ENCODE measurements at regions not wholly inside any gene's neighbourhood (a gene's known extent, or its start where the extent isn't known, plus 50 kb on each side); places are given as distances from the start of the nearest gene placed in this dataset.
A peak's percentile ranks its signal among the peaks of the same experiment; 100 is the strongest.

DNA sequence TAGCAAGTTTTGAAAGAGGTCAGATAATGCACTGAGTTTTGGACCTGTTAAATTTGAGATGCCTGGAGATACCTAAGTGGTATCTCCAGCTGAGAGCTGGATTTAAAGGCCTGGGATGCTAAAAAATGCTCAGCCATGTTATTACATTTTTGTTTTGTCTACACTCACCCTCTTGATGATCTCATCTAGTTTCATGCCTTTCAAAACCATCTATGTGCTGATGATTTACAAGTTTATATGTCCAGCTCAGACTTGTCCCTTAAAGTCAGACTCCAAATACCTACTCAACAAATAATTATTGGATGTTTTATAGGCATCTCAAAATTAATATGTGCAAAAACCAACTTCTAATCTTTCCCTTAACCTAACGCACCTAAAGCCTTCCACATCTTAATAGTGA lies 103.6 kb upstream of the OR9G4 start:
- Histone ChIP-seq H3K4me1 (ENCODE audit: control insufficient read depth in 1 of 2, insufficient read depth in 2 of 2, low read depth in 1 of 2, low read length in 1 of 2) (peaks cover 0 to 15% of the 10 kb centered on the region in 2 experiments; a peak in 2 of 4 replicates), H3K27ac (ENCODE audit: low read depth in 2 of 2, low read length in 1 of 2) (no peak overlapping the region), H3K27me3 (ENCODE audit: insufficient read depth) (no peaks in the 10 kb centered on the region), H4K20me1 (ENCODE audit: insufficient read depth) (no peaks in the 10 kb centered on the region), H3K36me3 (replicated peaks in 1 of 2; ENCODE audit: control insufficient read depth in 1 of 2, insufficient read depth in 2 of 2, low read length in 1 of 2) (no peaks in the 10 kb centered on the region), H3K79me2 (ENCODE audit: insufficient read depth) (no peaks in the 10 kb centered on the region), H3K4me2 (no peak overlapping the region), H3K9me3 (no peaks in the 10 kb centered on the region), H2AFZ (ENCODE audit: low read depth) (no peak overlapping the region), H3K4me3 (ENCODE audit: low read depth in 2 of 2, low read length in 1 of 2) (no peak overlapping the region), H3F3A (replicated peaks; ENCODE audit: insufficient read depth) (no peaks in the 10 kb centered on the region), H3K9me2 (no peaks in the 10 kb centered on the region), H3K9ac (no peak overlapping the region)
- CTCF ChIA-PET: interaction anchor here (2.7 to 14.0 kb wide), 2 partner anchors 11 to 398 kb away, joined by 20 to 491 read pairs; no protein-coding TSS in a partner anchor
- POLR2A ChIA-PET: no interaction called here
- DNase-seq: no peak
- WGBS (ENCODE audit: low lambda C conversion rate): 81% methylated on average over 1 of the region's 1 CpG
- TF ChIP-seq YY1 (IDR thresholded peaks at IDR 0.05; ENCODE audit: low read depth) (no peak), ZBTB33 (IDR thresholded peaks at IDR 0.05; ENCODE audit: borderline replicate concordance, low read depth) (no peak), NFIC (IDR thresholded peaks at IDR 0.05; ENCODE audit: borderline replicate concordance) (no peak), GATA2 (CRISPR knock-in tag; IDR thresholded peaks at IDR 0.05) (no peak), MEF2A (IDR thresholded peaks at IDR 0.05; ENCODE audit: borderline replicate concordance, low read depth) (no peak), TAF1 (IDR thresholded peaks at IDR 0.05; ENCODE audit: borderline replicate concordance, low read depth, low read length) (no peak), MXI1 (IDR thresholded peaks at IDR 0.05; ENCODE audit: low read depth, low read length) (no peak), RXRA (IDR thresholded peaks at IDR 0.05; ENCODE audit: borderline replicate concordance, low read depth) (no peak), NRF1 (IDR thresholded peaks at IDR 0.05; ENCODE audit: low read depth, low read length) (no peak)
- TF ChIP-seq, protein P1, sequence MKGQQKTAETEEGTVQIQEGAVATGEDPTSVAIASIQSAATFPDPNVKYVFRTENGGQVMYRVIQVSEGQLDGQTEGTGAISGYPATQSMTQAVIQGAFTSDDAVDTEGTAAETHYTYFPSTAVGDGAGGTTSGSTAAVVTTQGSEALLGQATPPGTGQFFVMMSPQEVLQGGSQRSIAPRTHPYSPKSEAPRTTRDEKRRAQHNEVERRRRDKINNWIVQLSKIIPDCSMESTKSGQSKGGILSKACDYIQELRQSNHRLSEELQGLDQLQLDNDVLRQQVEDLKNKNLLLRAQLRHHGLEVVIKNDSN (IDR thresholded peaks at IDR 0.05; ENCODE audit: borderline replicate concordance, low read depth): no peak

DNA sequence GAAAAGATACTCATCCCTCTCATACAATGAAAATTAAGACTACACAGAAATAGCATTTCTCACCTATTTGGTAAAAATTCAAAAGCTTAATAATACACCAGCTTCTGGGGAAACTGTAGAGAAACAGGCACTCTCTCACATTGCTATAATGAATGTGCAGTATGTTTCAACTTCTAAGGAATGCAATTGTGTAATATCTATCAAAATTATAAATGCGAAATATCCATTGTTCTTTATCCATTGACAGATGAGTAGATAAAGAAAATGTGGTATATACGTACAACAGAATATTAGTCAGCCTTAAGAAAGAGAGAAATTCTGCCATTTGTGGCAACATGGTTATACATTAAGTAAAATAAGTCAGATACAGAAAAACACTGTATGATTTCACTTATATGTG lies 101.4 kb upstream of the OR9G4 start:
- Histone ChIP-seq H3K79me2 (ENCODE audit: insufficient read depth) (no peaks in the 10 kb centered on the region), H3K4me2 (no peak overlapping the region), H2AFZ (ENCODE audit: low read depth) (no peak overlapping the region), H3F3A (replicated peaks; ENCODE audit: insufficient read depth) (no peaks in the 10 kb centered on the region), H3K36me3 (replicated peaks in 1 of 2; ENCODE audit: control insufficient read depth in 1 of 2, insufficient read depth in 2 of 2, low read length in 1 of 2) (no peaks in the 10 kb centered on the region), H3K9me2 (no peaks in the 10 kb centered on the region), H3K27ac (ENCODE audit: low read depth in 2 of 2, low read length in 1 of 2) (peak overlapping the region in 1 of 2 experiments; percentile 98; a peak in 2 of 4 replicates), H3K4me1 (ENCODE audit: control insufficient read depth in 1 of 2, insufficient read depth in 2 of 2, low read depth in 1 of 2, low read length in 1 of 2) (peaks cover 0 to 27% of the 10 kb centered on the region in 2 experiments; a peak in 2 of 4 replicates), H4K20me1 (ENCODE audit: insufficient read depth) (no peaks in the 10 kb centered on the region), H3K9ac (no peak overlapping the region), H3K27me3 (ENCODE audit: insufficient read depth) (no peaks in the 10 kb centered on the region), H3K9me3 (no peaks in the 10 kb centered on the region), H3K4me3 (ENCODE audit: low read depth in 2 of 2, low read length in 1 of 2) (no peak overlapping the region)
- CTCF ChIA-PET: interaction anchor here (1.5 to 14.0 kb wide), 3 partner anchors 281 to 401 kb away, joined by 3 to 491 read pairs (median 6); no protein-coding TSS in a partner anchor
- DNase-seq: no peak
- POLR2A ChIA-PET: no interaction called here
- 32% methylated on average over 2 of the region's 2 CpGs for WGBS (ENCODE audit: low lambda C conversion rate)
- TF ChIP-seq, protein P2, sequence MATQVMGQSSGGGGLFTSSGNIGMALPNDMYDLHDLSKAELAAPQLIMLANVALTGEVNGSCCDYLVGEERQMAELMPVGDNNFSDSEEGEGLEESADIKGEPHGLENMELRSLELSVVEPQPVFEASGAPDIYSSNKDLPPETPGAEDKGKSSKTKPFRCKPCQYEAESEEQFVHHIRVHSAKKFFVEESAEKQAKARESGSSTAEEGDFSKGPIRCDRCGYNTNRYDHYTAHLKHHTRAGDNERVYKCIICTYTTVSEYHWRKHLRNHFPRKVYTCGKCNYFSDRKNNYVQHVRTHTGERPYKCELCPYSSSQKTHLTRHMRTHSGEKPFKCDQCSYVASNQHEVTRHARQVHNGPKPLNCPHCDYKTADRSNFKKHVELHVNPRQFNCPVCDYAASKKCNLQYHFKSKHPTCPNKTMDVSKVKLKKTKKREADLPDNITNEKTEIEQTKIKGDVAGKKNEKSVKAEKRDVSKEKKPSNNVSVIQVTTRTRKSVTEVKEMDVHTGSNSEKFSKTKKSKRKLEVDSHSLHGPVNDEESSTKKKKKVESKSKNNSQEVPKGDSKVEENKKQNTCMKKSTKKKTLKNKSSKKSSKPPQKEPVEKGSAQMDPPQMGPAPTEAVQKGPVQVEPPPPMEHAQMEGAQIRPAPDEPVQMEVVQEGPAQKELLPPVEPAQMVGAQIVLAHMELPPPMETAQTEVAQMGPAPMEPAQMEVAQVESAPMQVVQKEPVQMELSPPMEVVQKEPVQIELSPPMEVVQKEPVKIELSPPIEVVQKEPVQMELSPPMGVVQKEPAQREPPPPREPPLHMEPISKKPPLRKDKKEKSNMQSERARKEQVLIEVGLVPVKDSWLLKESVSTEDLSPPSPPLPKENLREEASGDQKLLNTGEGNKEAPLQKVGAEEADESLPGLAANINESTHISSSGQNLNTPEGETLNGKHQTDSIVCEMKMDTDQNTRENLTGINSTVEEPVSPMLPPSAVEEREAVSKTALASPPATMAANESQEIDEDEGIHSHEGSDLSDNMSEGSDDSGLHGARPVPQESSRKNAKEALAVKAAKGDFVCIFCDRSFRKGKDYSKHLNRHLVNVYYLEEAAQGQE (IDR thresholded peaks at IDR 0.05; ENCODE audit: low read depth, low read length): no peak
- no peak for TF ChIP-seq GABPA (IDR thresholded peaks at IDR 0.05; ENCODE audit: low read depth)
- TF ChIP-seq EP300 (IDR thresholded peaks at IDR 0.05; ENCODE audit: borderline replicate concordance in 1 of 2, low read depth in 1 of 2, low read length in 1 of 2): no peak
- no peak for TF ChIP-seq RCOR1 (IDR thresholded peaks at IDR 0.05; ENCODE audit: low read length)
- TF ChIP-seq CHD2 (IDR thresholded peaks at IDR 0.05; ENCODE audit: low read length, partially characterized antibody): no peak
- no peak for TF ChIP-seq MXI1 (IDR thresholded peaks at IDR 0.05; ENCODE audit: low read depth, low read length)
- TF ChIP-seq ELF1 (IDR thresholded peaks at IDR 0.05): no peak
- TF ChIP-seq TEAD4 (IDR thresholded peaks at IDR 0.05; ENCODE audit: borderline replicate concordance, insufficient read depth): no peak
- TF ChIP-seq IRF3 (IDR thresholded peaks at IDR 0.05; ENCODE audit: low read depth, low read length): no peak
- no peak for TF ChIP-seq SIN3A (IDR thresholded peaks at IDR 0.05; ENCODE audit: borderline replicate concordance, low read depth, low read length)
- no peak for TF ChIP-seq MEF2A (IDR thresholded peaks at IDR 0.05; ENCODE audit: borderline replicate concordance, low read depth)
- TF ChIP-seq FOSL2 (IDR thresholded peaks at IDR 0.05; ENCODE audit: borderline replicate concordance, low read depth): no peak
- no peak for TF ChIP-seq RXRA (IDR thresholded peaks at IDR 0.05; ENCODE audit: borderline replicate concordance, low read depth)
- no peak for TF ChIP-seq TCF12 (IDR thresholded peaks at IDR 0.05)
- TF ChIP-seq FOXM1 (IDR thresholded peaks at IDR 0.05; ENCODE audit: low read depth): no peak
